K562 (cell line): ENCODE measurements at regions not wholly inside any gene's neighbourhood (a gene's known extent, or its start where the extent isn't known, plus 50 kb on each side); places are given as distances from the start of the nearest gene placed in this dataset.

Experiments
- ATAC-seq: fragments of 200-7000 bp; cut with Tn5 transposase; 3 replicates; pipeline ENCODE4 v1.9.1; 2020; ENCODE audit warnings: moderate library complexity
- BruUV-seq: library from RNA; stranded (reverse); fragments of 400-500 nt; replicated peaks from 2 replicates; lab custom pipeline; 2021; lab: Mats Ljungman, UMichigan
- CTCF ChIA-PET: fragments of 300-600 bp; formaldehyde crosslinking; extraction: SDS; loops from one replicate; lab custom pipeline; 2021; ENCODE audit warnings: low intra/inter-chr PET ratio; lab: Yijun Ruan, JAX
- POLR2A ChIA-PET: fragments of 300-600, 350-650 bp; sonication (Branson Sonifier 250); formaldehyde crosslinking; extraction: SDS; loops from one replicate; lab custom pipeline; 2021; ENCODE audit warnings: antibody characterized with exemption, inconsistent platforms; lab: Yijun Ruan, JAX
- DNase-seq, 4 experiments: peaks; one replicate each; pipeline versions ENCODE4 v3.0.0 to v3.0.0-alpha.2; 2011 to 2018; ENCODE audit warnings: low spot score in 3 of 4, mixed read lengths in 3 of 4; ENCODE audit errors: extremely low read depth in 1 of 4
- FAIRE-seq: peaks from 2 replicates; lab custom pipeline; 2011; peaks lifted over from hg19 to GRCh38; lab: Jason Lieb, UNC
- H2AFZ ChIP-seq: 2 replicates; pipeline ENCODE4 v1.6.0; 2011; ENCODE audit warnings: low read depth, low read length, control low read depth, inconsistent platforms
- H3K27ac ChIP-seq: fragments of 200-600 bp; 3 replicates; pipeline ENCODE4 v1.8.0; 2011; ENCODE audit warnings: low read depth, mild to moderate bottlenecking, control low read depth, inconsistent platforms, low read length, moderate library complexity, mixed read lengths; ENCODE audit errors: extremely low read depth
- H3K27me3 ChIP-seq, 2 experiments: fragments of 300-600 bp in 1 of 2; 2 replicates in 1 of 2; 3 replicates in 1 of 2; pipeline versions ENCODE4 v1.6.0 to v1.8.0; 2011; ENCODE audit warnings: inconsistent platforms in 2 of 2, low read length in 2 of 2, mild to moderate bottlenecking in 1 of 2, mixed read lengths in 1 of 2, moderate library complexity in 1 of 2; ENCODE audit not compliant: control insufficient read depth in 2 of 2, insufficient read depth in 2 of 2
- H3K36me3 ChIP-seq: fragments of 300-600 bp; 3 replicates; pipeline ENCODE4 v1.8.0; 2011; ENCODE audit warnings: mild to moderate bottlenecking, low read length, inconsistent platforms; ENCODE audit not compliant: control insufficient read depth, insufficient read depth
- H3K4me1 ChIP-seq, 2 experiments: fragments of 200-600 bp in 1 of 2; replicated peaks in 1 of 2; 2 replicates in 1 of 2; 3 replicates in 1 of 2; pipeline versions ENCODE4 v1.5.1 to v1.8.0; 2011; ENCODE audit warnings: inconsistent platforms in 2 of 2, low read length in 2 of 2, mild to moderate bottlenecking in 1 of 2, mixed read lengths in 1 of 2, moderate library complexity in 1 of 2; ENCODE audit not compliant: control insufficient read depth in 2 of 2, insufficient read depth in 2 of 2
- H3K4me2 ChIP-seq: 2 replicates; pipeline ENCODE4 v1.6.1; 2011; ENCODE audit warnings: low read length, control low read depth, inconsistent platforms, mixed read lengths; ENCODE audit not compliant: insufficient read depth
- H3K4me3 ChIP-seq: fragments of 200-600 bp; sonication (generic), shearing (Covaris generic); 2 replicates; pipeline ENCODE4 v1.5.1; 2016; ENCODE audit warnings: control low read depth, inconsistent platforms
- H3K79me2 ChIP-seq: fragments of 200-600 bp; 3 replicates; pipeline ENCODE4 v1.8.0; 2011; ENCODE audit warnings: low read length, inconsistent platforms; ENCODE audit not compliant: control insufficient read depth, insufficient read depth
- H3K9ac ChIP-seq, 2 experiments: 2 replicates each; pipeline versions ENCODE4 v1.6.0 to v1.6.1; 2011; ENCODE audit warnings: low read depth in 2 of 2, low read length in 2 of 2, control low read depth in 1 of 2, inconsistent platforms in 1 of 2, mild to moderate bottlenecking in 1 of 2, mixed read lengths in 1 of 2; ENCODE audit not compliant: insufficient read depth in 1 of 2
- H3K9me1 ChIP-seq: one replicate; pipeline ENCODE4 v1.6.0; 2011; ENCODE audit warnings: inconsistent platforms, mild to moderate bottlenecking, low read length, moderate library complexity; ENCODE audit not compliant: control insufficient read depth, insufficient read depth
- H3K9me3 ChIP-seq: replicated peaks from 2 replicates; pipeline ENCODE4 v1.5.1; 2011; ENCODE audit warnings: low read depth, low read length, inconsistent platforms; ENCODE audit not compliant: control insufficient read depth, insufficient read depth
- H4K20me1 ChIP-seq: replicated peaks from 2 replicates; pipeline ENCODE4 v1.6.1; 2011; ENCODE audit warnings: low read length, inconsistent platforms, mixed read lengths; ENCODE audit not compliant: control insufficient read depth, insufficient read depth
- GATAD2B ChIP-seq: fragments of 450-650 bp; IDR thresholded peaks from 2 replicates; pipeline ENCODE4 v1.6.1; 2017; ENCODE audit warnings: mild to moderate bottlenecking, borderline replicate concordance
- NFE2L1 ChIP-seq: fragments of 450-650 bp; IDR thresholded peaks from 2 replicates; pipeline ENCODE4 v1.6.1; 2016; ENCODE audit warnings: missing genetic modification characterization, low read depth, mild to moderate bottlenecking, missing compliant biosample characterization, moderate library complexity, borderline replicate concordance
- SRF ChIP-seq, 2 experiments: fragments of 250-450, 450-650 bp in 1 of 2; sonication (Bioruptor Pico) in 1 of 2; sonication (generic) in 1 of 2; formaldehyde crosslinking; IDR thresholded peaks; 2 replicates each; pipeline versions ENCODE4 v1.5.0 to v1.5.1; 2020 to 2022; ENCODE audit warnings: mild to moderate bottlenecking in 1 of 2, missing genetic modification reagents in 1 of 2
- ZKSCAN3 ChIP-seq: fragments of 250-450 bp; sonication (Bioruptor Pico); IDR thresholded peaks from 2 replicates; pipeline ENCODE4 v1.4.0; 2020
- WGBS: fragments of 100-300 bp; shearing (Covaris generic); methylation state at CpG from one replicate; pipeline ENCODE4 v1.1.6; 2016; ENCODE audit warnings: low coverage, mixed read lengths; ENCODE audit not compliant: insufficient coverage; ENCODE audit errors: missing lambda C conversion rate; 5-methylcytosine and 5-hydroxymethylcytosine counted together
- in situ Hi-C: fragments of 300-500 bp; cut with MboI; formaldehyde crosslinking; loops from 4 replicates; pipeline ENCODE4 v1.15.0; 2018; ENCODE audit warnings: inconsistent platforms, mixed read lengths
- intact Hi-C: fragments of 100-400 bp; cut with micrococcal nuclease; formaldehyde crosslinking; loops from 2 replicates; pipeline ENCODE4 v1.14.2; 2022
- TF ChIP-seq, protein P1 (sequence below): sonication (generic); formaldehyde crosslinking; IDR thresholded peaks from 2 replicates; pipeline ENCODE4 v1.8.0; 2022; ENCODE audit warnings: mild to moderate bottlenecking, missing genetic modification reagents

DNA sequence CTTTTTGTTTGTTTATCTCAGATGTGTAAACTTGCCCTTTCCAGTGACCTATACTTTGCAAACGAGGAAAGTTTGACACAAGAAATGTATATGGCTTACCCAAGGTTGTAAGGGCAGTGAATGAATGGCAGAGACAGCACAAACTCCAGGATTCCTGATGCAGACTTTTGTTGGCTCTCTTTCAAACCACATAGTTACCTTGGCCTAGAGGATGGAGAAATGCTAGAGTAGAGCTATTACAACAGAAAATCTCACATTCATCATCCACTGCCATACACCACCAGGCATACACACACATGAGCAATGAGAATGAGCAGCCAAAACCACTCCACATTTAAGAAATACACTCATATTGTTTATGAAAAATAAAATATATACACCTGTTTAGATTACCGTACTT, 387.0 kb downstream of the TLR4 start:
- H3K79me2 ChIP-seq = no peaks in the 10 kb centered on the region
- POLR2A ChIA-PET = no interaction called here
- H3K27ac ChIP-seq = no peak overlapping the region
- no peaks in the 10 kb centered on the region for H4K20me1 ChIP-seq
- in situ Hi-C loops = no loop called here
- H3K9me3 ChIP-seq = no peaks in the 10 kb centered on the region
- 3% methylated on average over 2 of the region's 2 CpGs for WGBS
- no peak for DNase-seq
- no peak for ATAC-seq
- no peak overlapping the region for H3K4me3 ChIP-seq
- no peaks in the 10 kb centered on the region for H3K9me1 ChIP-seq
- no peaks in the 10 kb centered on the region for H3K36me3 ChIP-seq
- intact Hi-C loops = no loop called here
- H3K9ac ChIP-seq = no peak overlapping the region
- FAIRE-seq = no peak
- H3K4me2 ChIP-seq = no peak overlapping the region
- no peaks in the 10 kb centered on the region for H3K27me3 ChIP-seq
- CTCF ChIA-PET = no interaction called here
- no peak for TF ChIP-seq GATAD2B
- no peak for TF ChIP-seq NFE2L1
- no peak for TF ChIP-seq SRF (CRISPR knock-in tag; IDR thresholded peaks at IDR 0.05)
- TF ChIP-seq ZKSCAN3 (CRISPR knock-in tag) = no peak
- TF ChIP-seq, protein P1, sequence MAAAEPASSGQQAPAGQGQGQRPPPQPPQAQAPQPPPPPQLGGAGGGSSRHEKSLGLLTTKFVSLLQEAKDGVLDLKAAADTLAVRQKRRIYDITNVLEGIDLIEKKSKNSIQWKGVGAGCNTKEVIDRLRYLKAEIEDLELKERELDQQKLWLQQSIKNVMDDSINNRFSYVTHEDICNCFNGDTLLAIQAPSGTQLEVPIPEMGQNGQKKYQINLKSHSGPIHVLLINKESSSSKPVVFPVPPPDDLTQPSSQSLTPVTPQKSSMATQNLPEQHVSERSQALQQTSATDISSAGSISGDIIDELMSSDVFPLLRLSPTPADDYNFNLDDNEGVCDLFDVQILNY = no peak
- H3K4me1 ChIP-seq = no peaks in the 10 kb centered on the region
- no peak overlapping the region for H2AFZ ChIP-seq
- no TSS peak for BruUV-seq
